Breast epithelium (tissue), 4 donors: ENCODE measurements at regions not wholly inside any gene's neighbourhood (a gene's known extent, or its start where the extent isn't known, plus 50 kb on each side); places are given as distances from the start of the nearest gene placed in this dataset.

Experiments
- DNase-seq, 2 donors: peaks; one replicate each; pipeline ENCODE4 v3.0.0-alpha.2; 2019; ENCODE audit warnings: low spot score in 2 of 2
- H3K27ac ChIP-seq, 2 donors: fragments of 200-600 bp; sonication (generic) in 1 of 2; one replicate each; pipeline ENCODE4 v1.5.1; 2016 to 2019; ENCODE audit warnings: mild to moderate bottlenecking in 1 of 2
- H3K27me3 ChIP-seq, 2 donors: fragments of 200-600 bp; sonication (generic) in 1 of 2; one replicate each; pipeline versions ENCODE4 v1.5.1 to v1.6.0; 2017 to 2019; ENCODE audit warnings: control low read depth in 1 of 2, mild to moderate bottlenecking in 1 of 2
- H3K36me3 ChIP-seq: fragments of 200-600 bp; one replicate; pipeline ENCODE4 v1.5.1; 2019
- H3K4me1 ChIP-seq, 2 donors: fragments of 200-600 bp; sonication (generic); one replicate each; pipeline ENCODE4 v1.5.1; 2016 to 2019; ENCODE audit warnings: control low read depth in 1 of 2
- H3K4me3 ChIP-seq, 3 donors: fragments of 200-600 bp; sonication (generic); 1 replicate in 2 of 3; 2 replicates in 1 of 3; pipeline ENCODE4 v1.5.1; 2016 to 2019; ENCODE audit warnings: mild to moderate bottlenecking in 3 of 3, moderate library complexity in 2 of 3
- H3K9me3 ChIP-seq, 2 donors: fragments of 200-600 bp; sonication (generic) in 1 of 2; one replicate each; pipeline ENCODE4 v1.5.1; 2016 to 2019; ENCODE audit warnings: control low read depth in 1 of 2
- POLR2A ChIP-seq: fragments of 450-650 bp; IDR thresholded peaks from one replicate; pipeline ENCODE4 v1.6.1; 2016; ENCODE audit warnings: antibody characterized with exemption, mild to moderate bottlenecking, moderate library complexity
- POLR2AphosphoS5 ChIP-seq, 3 donors: sonication (generic); formaldehyde crosslinking; IDR thresholded peaks; one replicate each; pipeline ENCODE4 v1.6.1; 2017; ENCODE audit warnings: antibody characterized with exemption in 3 of 3
- intact Hi-C: fragments of 100-400 bp; cut with DNase I; formaldehyde crosslinking; loops from one replicate; pipeline ENCODE4 v1.15.1; 2023; ENCODE audit warnings: low total_unique reads
- TF ChIP-seq, protein P1 (sequence below), 3 donors: fragments of 450-650 bp; IDR thresholded peaks; one replicate each; pipeline ENCODE4 v1.5.1; 2016 to 2017; ENCODE audit warnings: antibody characterized with exemption in 3 of 3, mild to moderate bottlenecking in 3 of 3, moderate library complexity in 3 of 3

DNA sequence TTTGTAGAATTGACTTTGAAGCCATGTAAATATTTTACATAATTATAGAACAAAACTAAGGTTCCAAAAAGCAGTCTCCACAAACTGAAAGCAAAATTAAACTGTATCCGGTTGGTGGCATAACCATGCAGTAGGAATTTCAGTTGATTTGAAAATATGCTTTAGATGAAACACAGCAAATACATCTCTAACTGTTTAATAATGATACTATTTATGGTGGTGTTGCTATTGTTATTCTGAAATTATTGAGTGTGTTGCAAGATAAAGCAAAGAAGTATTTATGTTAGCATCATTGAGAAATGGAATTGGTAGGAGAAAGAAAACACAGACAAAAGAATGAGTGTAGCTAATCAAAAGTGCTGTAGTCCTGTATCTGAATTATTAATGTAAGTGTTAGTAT lies 73.8 kb upstream of the MTHFD1L start:
- H3K36me3 ChIP-seq = no peaks in the 10 kb centered on the region
- TF ChIP-seq, protein P1, sequence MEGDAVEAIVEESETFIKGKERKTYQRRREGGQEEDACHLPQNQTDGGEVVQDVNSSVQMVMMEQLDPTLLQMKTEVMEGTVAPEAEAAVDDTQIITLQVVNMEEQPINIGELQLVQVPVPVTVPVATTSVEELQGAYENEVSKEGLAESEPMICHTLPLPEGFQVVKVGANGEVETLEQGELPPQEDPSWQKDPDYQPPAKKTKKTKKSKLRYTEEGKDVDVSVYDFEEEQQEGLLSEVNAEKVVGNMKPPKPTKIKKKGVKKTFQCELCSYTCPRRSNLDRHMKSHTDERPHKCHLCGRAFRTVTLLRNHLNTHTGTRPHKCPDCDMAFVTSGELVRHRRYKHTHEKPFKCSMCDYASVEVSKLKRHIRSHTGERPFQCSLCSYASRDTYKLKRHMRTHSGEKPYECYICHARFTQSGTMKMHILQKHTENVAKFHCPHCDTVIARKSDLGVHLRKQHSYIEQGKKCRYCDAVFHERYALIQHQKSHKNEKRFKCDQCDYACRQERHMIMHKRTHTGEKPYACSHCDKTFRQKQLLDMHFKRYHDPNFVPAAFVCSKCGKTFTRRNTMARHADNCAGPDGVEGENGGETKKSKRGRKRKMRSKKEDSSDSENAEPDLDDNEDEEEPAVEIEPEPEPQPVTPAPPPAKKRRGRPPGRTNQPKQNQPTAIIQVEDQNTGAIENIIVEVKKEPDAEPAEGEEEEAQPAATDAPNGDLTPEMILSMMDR (IDR thresholded peaks at IDR 0.05) = no peak
- TF ChIP-seq POLR2A (no peak), POLR2AphosphoS5 (IDR thresholded peaks at IDR 0.05) (no peak)
- H3K4me1 ChIP-seq = no peaks in the 10 kb centered on the region
- DNase-seq = no peak
- H3K9me3 ChIP-seq = no peaks in the 10 kb centered on the region
- H3K4me3 ChIP-seq = no peak overlapping the region
- H3K27ac ChIP-seq = no peak overlapping the region
- no peaks in the 10 kb centered on the region for H3K27me3 ChIP-seq
- intact Hi-C loops = no loop called here

DNA sequence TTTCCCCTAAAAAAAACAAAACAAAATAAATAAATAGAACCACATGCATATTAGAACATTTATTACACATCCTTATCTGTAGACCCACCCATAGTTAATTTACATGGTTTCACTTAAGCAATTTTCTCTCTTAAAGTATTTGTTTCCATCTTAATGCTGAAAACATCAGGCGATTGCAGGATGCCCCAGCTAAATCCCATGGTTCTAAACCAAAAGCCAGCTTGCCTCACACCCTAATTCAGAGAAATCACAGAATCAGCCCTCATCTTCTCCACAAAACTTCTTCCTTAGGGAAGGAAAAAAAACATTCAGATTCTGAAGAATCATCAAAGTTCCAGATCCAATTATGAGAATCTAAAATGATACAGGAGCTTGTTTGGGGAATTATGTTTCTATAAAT lies 67.6 kb upstream of the MTHFD1L start:
- H3K9me3 ChIP-seq = no peaks in the 10 kb centered on the region
- H3K27me3 ChIP-seq = no peaks in the 10 kb centered on the region
- no peaks in the 10 kb centered on the region for H3K36me3 ChIP-seq
- no peak overlapping the region for H3K4me3 ChIP-seq
- intact Hi-C loops = no loop called here
- H3K27ac ChIP-seq = no peak overlapping the region
- no peaks in the 10 kb centered on the region for H3K4me1 ChIP-seq
- DNase-seq = no peak
- no peak for TF ChIP-seq POLR2AphosphoS5 (IDR thresholded peaks at IDR 0.05)

DNA sequence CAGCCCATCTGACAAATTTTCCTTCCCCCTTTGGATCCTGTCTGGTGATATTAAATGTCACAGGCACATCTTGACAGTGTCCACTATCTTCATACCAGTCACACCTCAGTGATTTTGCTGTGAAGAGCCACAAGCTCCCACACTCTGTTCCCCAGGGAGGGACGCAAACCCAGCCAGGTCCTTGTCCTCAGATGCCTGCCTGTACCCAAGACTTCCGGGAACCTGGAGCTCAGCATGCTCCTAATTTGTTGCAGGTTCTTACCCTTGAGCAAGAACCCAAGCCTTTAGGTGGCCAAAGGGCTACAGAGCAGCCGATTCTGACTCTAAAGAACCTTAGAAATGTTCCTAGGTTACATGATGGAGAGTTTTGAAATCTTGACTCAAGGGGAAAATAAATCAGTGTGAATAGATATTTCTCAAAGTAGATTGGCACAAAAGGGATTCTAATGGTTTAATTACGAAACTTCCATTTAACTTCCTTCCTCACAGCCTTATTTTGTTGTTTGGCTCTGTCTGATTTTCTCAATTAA lies 66.2 kb upstream of the MTHFD1L start:
- no peak for DNase-seq
- no peak for TF ChIP-seq POLR2AphosphoS5 (IDR thresholded peaks at IDR 0.05)
- no peak for TF ChIP-seq POLR2A
- TF ChIP-seq, protein P1 (IDR thresholded peaks at IDR 0.05) = no peak
- Histone ChIP-seq H3K27ac (no peak overlapping the region), H3K9me3 (no peaks in the 10 kb centered on the region), H3K4me1 (no peaks in the 10 kb centered on the region), H3K36me3 (no peaks in the 10 kb centered on the region), H3K4me3 (no peak overlapping the region), H3K27me3 (no peaks in the 10 kb centered on the region)
- intact Hi-C loops = no loop called here

DNA sequence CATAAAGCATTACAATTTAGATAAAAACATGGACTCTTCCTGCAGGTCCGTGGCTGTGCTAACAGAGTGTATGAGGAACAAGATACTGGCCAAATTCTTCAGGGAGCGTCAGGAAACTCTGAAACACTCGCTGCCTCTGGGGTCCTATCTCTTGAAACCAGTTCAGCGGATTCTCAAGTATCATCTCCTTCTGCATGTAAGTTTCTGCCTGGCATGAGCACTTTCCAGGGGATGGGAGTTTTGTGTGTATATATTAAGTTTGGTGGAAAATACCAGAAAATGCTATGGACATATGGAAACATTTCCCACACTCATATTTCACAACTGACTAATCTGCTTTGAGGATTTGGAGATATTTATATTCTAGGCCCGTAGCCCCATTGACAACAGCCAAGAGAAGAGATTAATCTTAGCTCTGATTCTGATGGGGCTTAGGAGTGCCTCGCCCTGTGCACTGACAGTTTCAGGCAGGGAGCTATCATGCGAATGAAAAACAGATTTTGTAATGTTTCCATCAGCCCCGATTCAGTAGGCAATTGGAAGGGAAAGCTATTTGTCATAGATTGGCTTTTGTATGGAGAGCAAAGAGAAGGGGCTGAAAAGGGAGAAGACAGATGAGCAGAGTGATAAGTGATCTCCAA lies 64.7 kb upstream of the MTHFD1L start:
- DNase-seq = no peak
- Histone ChIP-seq H3K27me3 (no peaks in the 10 kb centered on the region), H3K9me3 (no peaks in the 10 kb centered on the region), H3K4me3 (no peak overlapping the region), H3K27ac (no peak overlapping the region), H3K36me3 (no peaks in the 10 kb centered on the region), H3K4me1 (no peaks in the 10 kb centered on the region)
- intact Hi-C loops = no loop called here
- TF ChIP-seq POLR2AphosphoS5 (IDR thresholded peaks at IDR 0.05) (no peak), POLR2A (no peak)
- TF ChIP-seq, protein P1 (IDR thresholded peaks at IDR 0.05) = no peak

DNA sequence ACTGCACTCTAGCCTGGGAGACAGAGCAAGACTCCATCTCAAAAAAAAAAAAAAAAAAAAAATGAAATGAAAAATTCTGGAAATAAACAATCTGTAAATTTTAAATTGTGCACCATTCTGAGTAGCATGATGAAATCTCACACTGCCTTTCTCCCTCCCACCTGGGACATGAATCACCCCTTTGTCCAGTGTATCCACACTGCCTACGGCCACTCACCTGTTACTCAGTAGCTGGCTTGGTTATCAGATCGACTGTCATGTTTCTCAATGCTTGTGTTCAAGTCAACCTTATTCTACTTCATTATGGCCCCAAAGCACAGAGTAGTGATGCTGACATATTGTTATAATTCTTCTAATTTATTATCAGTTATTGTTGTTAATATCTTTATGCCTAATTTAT lies 58.7 kb upstream of the MTHFD1L start:
- Histone ChIP-seq H3K4me1 (no peaks in the 10 kb centered on the region), H3K27ac (no peak overlapping the region), H3K4me3 (no peak overlapping the region), H3K9me3 (no peaks in the 10 kb centered on the region), H3K27me3 (no peaks in the 10 kb centered on the region), H3K36me3 (no peaks in the 10 kb centered on the region)
- no peak for DNase-seq
- intact Hi-C loops = no loop called here
- TF ChIP-seq, protein P1 (IDR thresholded peaks at IDR 0.05) = no peak
- TF ChIP-seq POLR2AphosphoS5 (IDR thresholded peaks at IDR 0.05) (no peak), POLR2A (no peak)
